ENCODE measurements at regions not wholly inside any gene's neighbourhood (a gene's known extent, or its start where the extent isn't known, plus 50 kb on each side); places are given as distances from the start of the nearest gene placed in this dataset.

DNA sequence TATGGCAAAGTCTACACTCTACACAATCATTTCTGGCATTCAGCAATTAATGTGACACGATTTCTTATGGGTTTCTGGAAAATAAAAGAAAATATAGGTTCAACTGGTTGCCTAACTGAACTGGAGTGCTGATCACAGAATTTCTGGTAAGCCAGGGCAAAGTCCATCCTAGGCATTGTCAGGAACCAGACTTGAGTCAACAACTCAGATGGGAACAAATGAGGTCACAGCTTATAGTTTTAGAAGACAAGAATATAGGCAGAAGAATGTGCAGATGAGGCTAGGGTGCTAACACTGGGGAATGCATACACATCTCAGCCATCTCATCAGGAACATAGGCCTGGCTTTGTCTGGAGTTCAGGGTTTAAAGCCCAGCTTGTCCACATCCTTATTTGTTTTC is 317.2 kb upstream of the ID2 start:
- TF ChIP-seq POLR2A (IDR thresholded peaks at IDR 0.05) (no peak), CTCF (IDR thresholded peaks at IDR 0.05) (no peak)
